Activated CD4-positive, alpha-beta T cell treated with anti-CD3 and anti-CD28 coated beads, Interleukin-2, Interleukin-4, amounts not matched to agents 100 ng/mL and 50 ng/mL, durations not matched to agents 16 hours and 8 hours (primary cell): ENCODE measurements at regions not wholly inside any gene's neighbourhood (a gene's known extent, or its start where the extent isn't known, plus 50 kb on each side); places are given as distances from the start of the nearest gene placed in this dataset.

Experiments used
- DNase-seq: peaks from one replicate; pipeline ENCODE4 v3.0.0-alpha.2; 2020; ENCODE audit warnings: low spot score

DNA sequence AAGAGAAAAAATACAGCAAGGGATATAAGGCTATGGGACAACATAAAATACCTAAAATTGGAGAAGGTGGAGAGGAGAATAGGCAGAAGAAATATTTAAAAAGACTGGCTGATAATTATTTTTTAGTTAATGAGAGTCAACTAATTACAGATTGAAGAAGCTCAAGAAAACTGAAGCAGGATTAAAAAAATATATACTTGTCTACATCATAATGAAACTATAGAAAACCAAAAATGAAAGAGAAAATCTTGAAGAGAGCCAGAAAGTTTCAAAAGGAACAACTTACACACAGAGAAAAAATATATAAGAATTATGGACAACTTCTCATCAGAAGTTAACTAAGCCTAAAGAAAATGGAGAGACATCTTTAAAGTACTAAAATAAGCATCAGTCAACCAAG lies 62.9 kb upstream of the APCDD1 start:
- no peak for DNase-seq

- DNase-seq = no peak
These were observed 57.4 kb upstream of the APCDD1 start for GRCh38 chr18:10397004-10397403.

DNA sequence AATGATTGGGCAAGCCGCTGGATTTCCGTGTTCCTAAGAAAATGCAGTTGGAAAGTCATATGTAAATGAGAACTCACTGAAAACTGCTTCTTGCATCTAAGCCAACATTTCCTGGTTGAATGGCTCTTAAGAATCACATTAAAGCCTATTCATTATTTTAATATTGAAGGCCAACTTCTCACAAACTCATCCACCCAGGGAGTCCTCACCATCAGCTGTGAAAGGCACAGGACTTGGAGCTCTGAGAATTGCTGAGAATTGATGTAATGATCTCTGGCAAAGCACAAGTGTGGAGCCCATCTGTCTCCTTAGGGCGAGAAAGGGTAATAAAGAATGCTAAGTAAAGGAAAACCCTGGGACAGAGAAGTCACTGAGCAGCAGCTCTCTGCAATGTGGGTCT lies 55.9 kb upstream of the APCDD1 start:
- no peak for DNase-seq

- no peak for DNase-seq
These were observed 55.0 kb upstream of the APCDD1 start for GRCh38 chr18:10399465-10399864.

DNA sequence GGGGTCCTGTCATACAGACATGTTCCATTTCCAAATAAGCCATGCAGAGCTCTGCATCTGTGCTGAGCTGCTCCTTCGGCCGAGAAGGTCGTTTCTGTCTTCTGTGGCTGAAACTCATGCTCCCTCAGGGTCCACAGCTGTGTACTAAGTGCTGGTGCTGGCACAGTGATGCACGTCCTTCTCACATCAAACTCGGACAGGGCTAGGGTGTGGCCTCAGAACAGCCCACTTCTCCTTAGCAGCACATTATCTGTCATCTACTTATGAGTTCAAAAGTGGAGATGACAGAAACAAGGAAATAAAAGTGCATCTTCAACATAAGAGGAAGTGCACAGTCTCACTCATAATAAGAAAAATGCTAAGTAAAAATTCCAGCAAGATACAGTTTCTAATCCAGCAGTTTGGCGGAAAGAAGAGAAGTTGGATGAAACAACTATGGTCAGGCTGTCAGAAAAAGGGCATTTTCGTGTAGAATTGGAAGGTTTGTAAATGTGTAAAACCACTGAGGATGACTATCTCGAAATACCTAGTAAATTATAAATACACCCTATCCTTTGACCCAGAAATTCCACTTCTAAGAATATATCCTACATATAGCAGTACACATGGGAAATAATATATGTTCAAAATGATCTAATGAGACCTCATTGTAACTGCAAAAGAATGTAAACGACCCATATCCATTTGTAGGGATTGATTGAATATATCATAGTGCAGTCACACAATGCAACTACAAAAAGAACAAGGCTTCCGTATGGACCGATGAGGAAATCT lies 53.7 kb upstream of the APCDD1 start:
- no peak for DNase-seq

GRCh38 chr18:10401521-10401920 lies 52.9 kb upstream of the APCDD1 start:
- no peak for DNase-seq

- no peak for DNase-seq
These were observed 52.5 kb upstream of the APCDD1 start for GRCh38 chr18:10401930-10402329.

GRCh38 chr18:10402871-10403559 lies 51.4 kb upstream of the APCDD1 start:
- DNase-seq = no peak

- DNase-seq = no peak
These were observed 50.7 kb upstream of the APCDD1 start for GRCh38 chr18:10403708-10404107.

- no peak for DNase-seq
These were observed 50.3 kb upstream of the APCDD1 start for GRCh38 chr18:10404168-10404567.
